ENCODE measurements at regions not wholly inside any gene's neighbourhood (a gene's known extent, or its start where the extent isn't known, plus 50 kb on each side); places are given as distances from the start of the nearest gene placed in this dataset.

GRCh38 chr2:104545055-104545454 is 308.9 kb upstream of the POU3F3 start:
- Histone ChIP-seq H3K27ac (ENCODE audit: low read depth, low read length) (no peak overlapping the region), H3K79me2 (ENCODE audit: insufficient read depth, low read length) (no peaks in the 10 kb centered on the region), H3K4me1 (ENCODE audit: insufficient read depth, low read length) (no peaks in the 10 kb centered on the region), H2AFZ (ENCODE audit: low read length) (no peak overlapping the region), H4K20me1 (ENCODE audit: insufficient read depth, low read length) (no peaks in the 10 kb centered on the region), H3K4me2 (ENCODE audit: insufficient read depth, low read length) (no peak overlapping the region), H3K27me3 (ENCODE audit: insufficient read depth, low read length) (no peaks in the 10 kb centered on the region), H3K36me3 (ENCODE audit: insufficient read depth, low read length) (no peaks in the 10 kb centered on the region), H3K9me3 (ENCODE audit: low read depth, low read length) (no peaks in the 10 kb centered on the region), H3K4me3 (ENCODE audit: insufficient read depth, low read length) (no peak overlapping the region)
- TF ChIP-seq, protein P1, sequence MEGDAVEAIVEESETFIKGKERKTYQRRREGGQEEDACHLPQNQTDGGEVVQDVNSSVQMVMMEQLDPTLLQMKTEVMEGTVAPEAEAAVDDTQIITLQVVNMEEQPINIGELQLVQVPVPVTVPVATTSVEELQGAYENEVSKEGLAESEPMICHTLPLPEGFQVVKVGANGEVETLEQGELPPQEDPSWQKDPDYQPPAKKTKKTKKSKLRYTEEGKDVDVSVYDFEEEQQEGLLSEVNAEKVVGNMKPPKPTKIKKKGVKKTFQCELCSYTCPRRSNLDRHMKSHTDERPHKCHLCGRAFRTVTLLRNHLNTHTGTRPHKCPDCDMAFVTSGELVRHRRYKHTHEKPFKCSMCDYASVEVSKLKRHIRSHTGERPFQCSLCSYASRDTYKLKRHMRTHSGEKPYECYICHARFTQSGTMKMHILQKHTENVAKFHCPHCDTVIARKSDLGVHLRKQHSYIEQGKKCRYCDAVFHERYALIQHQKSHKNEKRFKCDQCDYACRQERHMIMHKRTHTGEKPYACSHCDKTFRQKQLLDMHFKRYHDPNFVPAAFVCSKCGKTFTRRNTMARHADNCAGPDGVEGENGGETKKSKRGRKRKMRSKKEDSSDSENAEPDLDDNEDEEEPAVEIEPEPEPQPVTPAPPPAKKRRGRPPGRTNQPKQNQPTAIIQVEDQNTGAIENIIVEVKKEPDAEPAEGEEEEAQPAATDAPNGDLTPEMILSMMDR (IDR thresholded peaks at IDR 0.05; ENCODE audit: extremely low read depth, low read depth, low read length) = no peak
- no peak for DNase-seq (ENCODE audit: insufficient read length, low spot score, missing footprints)

- Histone ChIP-seq H3K27me3 (ENCODE audit: insufficient read depth, low read length) (no peaks in the 10 kb centered on the region), H3K4me3 (ENCODE audit: insufficient read depth, low read length) (no peak overlapping the region), H3K9me3 (ENCODE audit: low read depth, low read length) (no peaks in the 10 kb centered on the region), H3K4me1 (ENCODE audit: insufficient read depth, low read length) (no peaks in the 10 kb centered on the region), H3K27ac (ENCODE audit: low read depth, low read length) (no peak overlapping the region), H3K36me3 (ENCODE audit: insufficient read depth, low read length) (no peaks in the 10 kb centered on the region), H2AFZ (ENCODE audit: low read length) (no peak overlapping the region), H3K4me2 (ENCODE audit: insufficient read depth, low read length) (no peak overlapping the region), H4K20me1 (ENCODE audit: insufficient read depth, low read length) (no peaks in the 10 kb centered on the region), H3K79me2 (ENCODE audit: insufficient read depth, low read length) (no peaks in the 10 kb centered on the region)
- TF ChIP-seq, protein P1 (IDR thresholded peaks at IDR 0.05; ENCODE audit: extremely low read depth, low read depth, low read length) = no peak
- no peak for DNase-seq (ENCODE audit: insufficient read length, low spot score, missing footprints)
These were observed 307.4 kb upstream of the POU3F3 start for GRCh38 chr2:104546537-104546936.

- H3K4me3 ChIP-seq (ENCODE audit: insufficient read depth, low read length) = no peak overlapping the region
- TF ChIP-seq, protein P1 (IDR thresholded peaks at IDR 0.05; ENCODE audit: extremely low read depth, low read depth, low read length) = no peak
- no peak for DNase-seq (ENCODE audit: insufficient read length, low spot score, missing footprints)
- H2AFZ ChIP-seq (ENCODE audit: low read length) = no peak overlapping the region
- no peak overlapping the region for H3K4me2 ChIP-seq (ENCODE audit: insufficient read depth, low read length)
- H3K9me3 ChIP-seq (ENCODE audit: low read depth, low read length) = no peaks in the 10 kb centered on the region
- H3K27me3 ChIP-seq (ENCODE audit: insufficient read depth, low read length) = no peaks in the 10 kb centered on the region
- no peak overlapping the region for H3K27ac ChIP-seq (ENCODE audit: low read depth, low read length)
- H4K20me1 ChIP-seq (ENCODE audit: insufficient read depth, low read length) = no peaks in the 10 kb centered on the region
- no peaks in the 10 kb centered on the region for H3K4me1 ChIP-seq (ENCODE audit: insufficient read depth, low read length)
- no peaks in the 10 kb centered on the region for H3K36me3 ChIP-seq (ENCODE audit: insufficient read depth, low read length)
- H3K79me2 ChIP-seq (ENCODE audit: insufficient read depth, low read length) = no peaks in the 10 kb centered on the region
These were observed 306.7 kb upstream of the POU3F3 start for GRCh38 chr2:104547221-104547620.

GRCh38 chr2:104561251-104561650 is 292.7 kb upstream of the POU3F3 start:
- no peaks in the 10 kb centered on the region for H3K36me3 ChIP-seq (ENCODE audit: insufficient read depth, low read length)
- no peak for DNase-seq (ENCODE audit: insufficient read length, low spot score, missing footprints)
- TF ChIP-seq, protein P1 (IDR thresholded peaks at IDR 0.05; ENCODE audit: extremely low read depth, low read depth, low read length) = no peak

More at GRCh38 chr2:104561251-104561650, 292.7 kb upstream of the POU3F3 start:
- Histone ChIP-seq H3K4me1 (ENCODE audit: insufficient read depth, low read length) (no peaks in the 10 kb centered on the region), H3K27ac (ENCODE audit: low read depth, low read length) (no peak overlapping the region), H3K27me3 (ENCODE audit: insufficient read depth, low read length) (no peaks in the 10 kb centered on the region), H3K9me3 (ENCODE audit: low read depth, low read length) (no peaks in the 10 kb centered on the region), H3K79me2 (ENCODE audit: insufficient read depth, low read length) (no peaks in the 10 kb centered on the region), H4K20me1 (ENCODE audit: insufficient read depth, low read length) (no peaks in the 10 kb centered on the region), H3K4me2 (ENCODE audit: insufficient read depth, low read length) (no peak overlapping the region), H2AFZ (ENCODE audit: low read length) (no peak overlapping the region), H3K4me3 (ENCODE audit: insufficient read depth, low read length) (no peak overlapping the region)
